HCT116 (cell line): ENCODE measurements at regions not wholly inside any gene's neighbourhood (a gene's known extent, or its start where the extent isn't known, plus 50 kb on each side); places are given as distances from the start of the nearest gene placed in this dataset.

Experiments used
- ATAC-seq: fragments of 200-7000 bp; cut with Tn5 transposase; 2 replicates; pipeline ENCODE4 v1.9.1; 2020; ENCODE audit warnings: mild to moderate bottlenecking, moderate library complexity
- BruUV-seq: library from RNA; stranded (reverse); fragments of 400-500 nt; replicated peaks from 2 replicates; lab custom pipeline; 2021; lab: Mats Ljungman, UMichigan
- CTCF ChIA-PET: fragments of 300-600 bp; sonication (Branson Sonifier 250); formaldehyde crosslinking; loops from one replicate; lab custom pipeline; 2021; ENCODE audit warnings: antibody characterized with exemption; lab: Charles Lee
- POLR2A ChIA-PET: fragments of 300-600, 350-600 bp; sonication (Branson Sonifier 250); formaldehyde crosslinking; loops from one replicate; lab custom pipeline; 2021; ENCODE audit warnings: antibody characterized with exemption; lab: Charles Lee
- RAD21 ChIA-PET, 2 experiments: fragments of 300-600 bp; sonication (Branson Sonifier 250); formaldehyde crosslinking; loops; one replicate each; lab custom pipeline; 2023; ENCODE audit warnings: low total read pairs in 2 of 2; ENCODE audit not compliant: uncharacterized antibody in 2 of 2, unreplicated experiment in 2 of 2, low non-redundant PET in 1 of 2; lab: Charles Lee
- DNase-seq: peaks from one replicate; pipeline ENCODE4 v3.0.0-alpha.2; 2010; ENCODE audit warnings: low read depth, low spot score
- H2AFZ ChIP-seq: fragments of 200-600 bp; shearing (Covaris generic), sonication (generic); 2 replicates; pipeline ENCODE4 v1.6.1; 2017; ENCODE audit warnings: low read depth, mixed run types, mixed read lengths, antibody characterized with exemption, low read length; ENCODE audit not compliant: poor library complexity, severe bottlenecking
- H3K27ac ChIP-seq: 2 replicates; pipeline ENCODE4 v1.5.1; 2012; ENCODE audit warnings: low read depth, low read length
- H3K27me3 ChIP-seq: fragments of 200-600 bp; sonication (generic); 2 replicates; pipeline ENCODE4 v1.6.1; 2016; ENCODE audit warnings: mixed run types, low read length, mixed read lengths; ENCODE audit not compliant: insufficient read depth
- H3K36me3 ChIP-seq, 2 experiments: fragments of 200-500 bp in 1 of 2; fragments of 200-600 bp in 1 of 2; sonication (Bioruptor generic) in 1 of 2; sonication (generic) in 1 of 2; 2 replicates each; pipeline versions ENCODE4 v1.5.1 to v1.6.1; 2014 to 2016; ENCODE audit warnings: low read length in 2 of 2, inconsistent platforms in 1 of 2, mixed read lengths in 1 of 2, mixed run types in 1 of 2; ENCODE audit not compliant: insufficient read depth in 2 of 2, control insufficient read depth in 1 of 2
- H3K4me1 ChIP-seq, 2 experiments: fragments of 200-600 bp in 1 of 2; sonication (generic) in 1 of 2; 2 replicates each; pipeline versions ENCODE4 v1.5.1 to v1.6.1; 2012 to 2017; ENCODE audit warnings: low read length in 2 of 2, inconsistent platforms in 1 of 2, mild to moderate bottlenecking in 1 of 2, mixed read lengths in 1 of 2, mixed run types in 1 of 2, moderate library complexity in 1 of 2; ENCODE audit not compliant: insufficient read depth in 2 of 2, control insufficient read depth in 1 of 2
- H3K4me2 ChIP-seq: fragments of 200-600 bp; sonication (generic); 2 replicates; pipeline ENCODE4 v1.6.1; 2017; ENCODE audit warnings: mixed run types, low read length, mixed read lengths
- H3K4me3 ChIP-seq, 2 experiments: fragments of 200-600 bp in 1 of 2; sonication (generic) in 1 of 2; replicated peaks in 1 of 2; 2 replicates each; pipeline ENCODE4 v1.5.1; 2011 to 2016; ENCODE audit warnings: low read length in 2 of 2, control low read depth in 1 of 2, low read depth in 1 of 2, mild to moderate bottlenecking in 1 of 2, mixed read lengths in 1 of 2, mixed run types in 1 of 2
- H3K79me2 ChIP-seq: fragments of 200-600 bp; sonication (generic); 2 replicates; pipeline ENCODE4 v1.6.1; 2017; ENCODE audit warnings: mild to moderate bottlenecking, mixed run types, low read length, moderate library complexity, mixed read lengths; ENCODE audit not compliant: insufficient read depth
- H3K9ac ChIP-seq: fragments of 200-600 bp; sonication (generic); 2 replicates; pipeline ENCODE4 v1.6.1; 2016; ENCODE audit warnings: low read length, mixed read lengths
- H3K9me2 ChIP-seq: fragments of 200-600 bp; sonication (generic), shearing (Covaris generic); 2 replicates; pipeline ENCODE4 v1.6.1; 2017; ENCODE audit warnings: mixed run types, mild to moderate bottlenecking, moderate library complexity; ENCODE audit not compliant: insufficient read depth
- H3K9me3 ChIP-seq, 2 experiments: fragments of 200-500 bp in 1 of 2; fragments of 200-600 bp in 1 of 2; sonication (Bioruptor generic) in 1 of 2; sonication (generic) in 1 of 2; 2 replicates each; pipeline ENCODE4 v1.6.1; 2014 to 2017; ENCODE audit warnings: low read length in 2 of 2, mixed read lengths in 2 of 2, inconsistent platforms in 1 of 2, low read depth in 1 of 2, mild to moderate bottlenecking in 1 of 2, mixed run types in 1 of 2, moderate library complexity in 1 of 2; ENCODE audit not compliant: control insufficient read depth in 1 of 2, insufficient read depth in 1 of 2
- H4K20me1 ChIP-seq: fragments of 200-600 bp; sonication (generic), shearing (Covaris generic); 2 replicates; pipeline ENCODE4 v1.6.1; 2017; ENCODE audit warnings: mixed run types, mild to moderate bottlenecking, moderate library complexity; ENCODE audit not compliant: insufficient read depth
- EGR1 ChIP-seq: IDR thresholded peaks from 2 replicates; pipeline ENCODE4 v1.6.1; 2012; ENCODE audit warnings: low read depth
- ELF1 ChIP-seq: IDR thresholded peaks from 2 replicates; pipeline ENCODE4 v1.6.1; 2012; ENCODE audit warnings: low read depth, borderline replicate concordance
- POLR2A ChIP-seq: IDR thresholded peaks from 2 replicates; pipeline ENCODE4 v1.7.0; 2011; ENCODE audit warnings: borderline replicate concordance; ENCODE audit not compliant: insufficient read depth, insufficient read length; ENCODE audit errors: extremely low read depth
- RAD21 ChIP-seq: IDR thresholded peaks from 2 replicates; pipeline ENCODE4 v1.6.1; 2012; ENCODE audit warnings: low read depth, mild to moderate bottlenecking
- REST ChIP-seq: IDR thresholded peaks from 2 replicates; pipeline ENCODE4 v1.6.1; 2012; ENCODE audit warnings: low read depth
- SIN3A ChIP-seq: IDR thresholded peaks from 2 replicates; pipeline ENCODE4 v1.6.1; 2012; ENCODE audit warnings: low read depth
- SRF ChIP-seq: IDR thresholded peaks from 2 replicates; pipeline ENCODE4 v1.6.1; 2012; ENCODE audit warnings: low read depth
- YY1 ChIP-seq: IDR thresholded peaks from 2 replicates; pipeline ENCODE4 v1.6.1; 2011; ENCODE audit warnings: low read length, low read depth, moderate library complexity, mild to moderate bottlenecking; ENCODE audit not compliant: insufficient replicate concordance; ENCODE audit errors: extremely low read depth
- intact Hi-C: fragments of 100-400 bp; cut with micrococcal nuclease; formaldehyde crosslinking; loops from 2 replicates; pipeline ENCODE4 v1.10.0; 2022
- TF ChIP-seq, protein P1 (sequence below): IDR thresholded peaks from 2 replicates; pipeline ENCODE4 v1.6.1; 2012
- TF ChIP-seq, protein P2 (sequence below), 3 experiments: fragments of 200-600 bp in 1 of 3; sonication (generic) in 1 of 3; IDR thresholded peaks in 2 of 3; conservative IDR thresholded peaks in 1 of 3; 2 replicates each; pipeline ENCODE4 v1.5.1; 2012 to 2017; ENCODE audit warnings: low read depth in 2 of 3, low read length in 2 of 3, antibody characterized with exemption in 1 of 3, borderline replicate concordance in 1 of 3, control low read depth in 1 of 3, mild to moderate bottlenecking in 1 of 3, mixed read lengths in 1 of 3, mixed run types in 1 of 3, moderate library complexity in 1 of 3; ENCODE audit not compliant: insufficient read depth in 1 of 3

- ChIA-PET RAD21 (no interaction called here), POLR2A (no interaction called here), CTCF (no interaction called here)
- Histone ChIP-seq H2AFZ (no peak overlapping the region), H3K36me3 (no peaks in the 10 kb centered on the region), H3K27me3 (peaks cover 10% of the 10 kb centered on the region; the same call in 1 of the 2 replicates), H3K27ac (no peak overlapping the region), H3K4me2 (no peak overlapping the region), H3K9me2 (no peaks in the 10 kb centered on the region), H4K20me1 (no peaks in the 10 kb centered on the region), H3K9me3 (no peaks in the 10 kb centered on the region), H3K79me2 (no peaks in the 10 kb centered on the region), H3K4me1 (no peaks in the 10 kb centered on the region), H3K4me3 (no peak overlapping the region), H3K9ac (no peak overlapping the region)
- ATAC-seq (no peak), DNase-seq (no peak)
- intact Hi-C loops = no loop called here
- no TSS peak for BruUV-seq
- TF ChIP-seq SRF = no peak
- TF ChIP-seq RAD21 = no peak
- TF ChIP-seq EGR1 = no peak
- no peak for TF ChIP-seq YY1
- no peak for TF ChIP-seq SIN3A
- TF ChIP-seq, protein P1, sequence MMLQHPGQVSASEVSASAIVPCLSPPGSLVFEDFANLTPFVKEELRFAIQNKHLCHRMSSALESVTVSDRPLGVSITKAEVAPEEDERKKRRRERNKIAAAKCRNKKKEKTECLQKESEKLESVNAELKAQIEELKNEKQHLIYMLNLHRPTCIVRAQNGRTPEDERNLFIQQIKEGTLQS = no peak
- TF ChIP-seq REST = no peak
- no peak for TF ChIP-seq ELF1
- TF ChIP-seq POLR2A = no peak
- TF ChIP-seq, protein P2, sequence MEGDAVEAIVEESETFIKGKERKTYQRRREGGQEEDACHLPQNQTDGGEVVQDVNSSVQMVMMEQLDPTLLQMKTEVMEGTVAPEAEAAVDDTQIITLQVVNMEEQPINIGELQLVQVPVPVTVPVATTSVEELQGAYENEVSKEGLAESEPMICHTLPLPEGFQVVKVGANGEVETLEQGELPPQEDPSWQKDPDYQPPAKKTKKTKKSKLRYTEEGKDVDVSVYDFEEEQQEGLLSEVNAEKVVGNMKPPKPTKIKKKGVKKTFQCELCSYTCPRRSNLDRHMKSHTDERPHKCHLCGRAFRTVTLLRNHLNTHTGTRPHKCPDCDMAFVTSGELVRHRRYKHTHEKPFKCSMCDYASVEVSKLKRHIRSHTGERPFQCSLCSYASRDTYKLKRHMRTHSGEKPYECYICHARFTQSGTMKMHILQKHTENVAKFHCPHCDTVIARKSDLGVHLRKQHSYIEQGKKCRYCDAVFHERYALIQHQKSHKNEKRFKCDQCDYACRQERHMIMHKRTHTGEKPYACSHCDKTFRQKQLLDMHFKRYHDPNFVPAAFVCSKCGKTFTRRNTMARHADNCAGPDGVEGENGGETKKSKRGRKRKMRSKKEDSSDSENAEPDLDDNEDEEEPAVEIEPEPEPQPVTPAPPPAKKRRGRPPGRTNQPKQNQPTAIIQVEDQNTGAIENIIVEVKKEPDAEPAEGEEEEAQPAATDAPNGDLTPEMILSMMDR (IDR thresholded peaks at IDR 0.05 in 2 of 3, conservative IDR thresholded peaks at IDR 0.05 in 1 of 3; ENCODE audit: borderline replicate concordance in 1 of 3, insufficient read depth in 1 of 3, low read depth in 2 of 3, low read length in 2 of 3) = no peak
Observed at GRCh38 chr4:108453366-108453765, 167.0 kb upstream of the RPL34 start.
